Ascending aorta (tissue), 2 donors: ENCODE measurements at regions not wholly inside any gene's neighbourhood (a gene's known extent, or its start where the extent isn't known, plus 50 kb on each side); places are given as distances from the start of the nearest gene placed in this dataset.
A peak's percentile ranks its signal among the peaks of the same experiment; 100 is the strongest.

ENCODE experiments used
- DNase-seq, 2 donors: peaks; one replicate each; pipeline ENCODE4 v3.0.0-alpha.2; 2019; ENCODE audit warnings: low spot score in 2 of 2
- H3K27ac ChIP-seq, 2 donors: fragments of 200-600 bp; sonication (generic); one replicate each; pipeline ENCODE4 v1.5.1; 2016 to 2017; ENCODE audit warnings: mild to moderate bottlenecking in 1 of 2
- H3K27me3 ChIP-seq: fragments of 200-600 bp; sonication (generic); one replicate; pipeline ENCODE4 v1.5.1; 2017
- H3K36me3 ChIP-seq, 2 donors: fragments of 200-600 bp; sonication (generic); one replicate each; pipeline ENCODE4 v1.5.1; 2016
- H3K4me1 ChIP-seq, 2 donors: fragments of 200-600 bp; sonication (generic); one replicate each; pipeline ENCODE4 v1.5.1; 2016 to 2017; ENCODE audit warnings: mild to moderate bottlenecking in 1 of 2
- H3K4me3 ChIP-seq, 2 donors: fragments of 200-600 bp; sonication (generic); one replicate each; pipeline ENCODE4 v1.5.1; 2016 to 2017; ENCODE audit warnings: mild to moderate bottlenecking in 1 of 2
- H3K9me3 ChIP-seq, 2 donors: fragments of 200-600 bp; sonication (generic); one replicate each; pipeline ENCODE4 v1.5.1; 2016
- intact Hi-C: fragments of 100-400 bp; cut with DNase I; formaldehyde crosslinking; loops from one replicate; pipeline ENCODE4 v1.15.1; 2023
- TF ChIP-seq, protein P1 (sequence below), 3 experiments: fragments of 200-600 bp in 2 of 3; fragments of 450-650 bp in 1 of 3; sonication (generic) in 2 of 3; IDR thresholded peaks; one replicate each; pipeline ENCODE4 v1.5.1; 2016 to 2019; ENCODE audit warnings: antibody characterized with exemption in 3 of 3, mild to moderate bottlenecking in 1 of 3, moderate library complexity in 1 of 3

DNA sequence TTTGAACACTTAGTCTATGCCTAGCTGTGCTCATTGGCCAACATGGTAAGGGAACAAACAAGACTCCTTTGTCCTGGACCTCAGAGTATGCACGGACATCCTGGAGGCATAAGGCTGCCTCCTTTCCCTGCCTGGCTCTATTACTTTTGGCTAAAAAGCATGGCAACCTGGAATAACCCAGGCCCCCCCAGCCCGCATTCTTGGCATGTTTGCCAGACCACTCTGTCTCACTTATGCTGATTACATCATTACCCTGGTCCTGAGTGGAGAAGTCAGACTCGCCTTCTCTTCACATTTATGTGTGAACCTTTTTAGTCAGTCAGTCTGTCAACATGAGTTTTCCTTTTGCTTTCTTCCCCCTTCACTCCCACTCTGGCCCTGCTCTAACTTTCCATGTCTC is 58.0 kb upstream of the ELK3 start:
- Histone ChIP-seq H3K36me3 (no peaks in the 10 kb centered on the region), H3K27ac (peak overlapping the region; percentile 48 to 59), H3K4me3 (no peak overlapping the region), H3K27me3 (no peaks in the 10 kb centered on the region), H3K9me3 (no peaks in the 10 kb centered on the region), H3K4me1 (peaks cover 0 to 7% of the 10 kb centered on the region in 2 donors)
- intact Hi-C loops = no loop called here
- no peak for DNase-seq
- TF ChIP-seq, protein P1, sequence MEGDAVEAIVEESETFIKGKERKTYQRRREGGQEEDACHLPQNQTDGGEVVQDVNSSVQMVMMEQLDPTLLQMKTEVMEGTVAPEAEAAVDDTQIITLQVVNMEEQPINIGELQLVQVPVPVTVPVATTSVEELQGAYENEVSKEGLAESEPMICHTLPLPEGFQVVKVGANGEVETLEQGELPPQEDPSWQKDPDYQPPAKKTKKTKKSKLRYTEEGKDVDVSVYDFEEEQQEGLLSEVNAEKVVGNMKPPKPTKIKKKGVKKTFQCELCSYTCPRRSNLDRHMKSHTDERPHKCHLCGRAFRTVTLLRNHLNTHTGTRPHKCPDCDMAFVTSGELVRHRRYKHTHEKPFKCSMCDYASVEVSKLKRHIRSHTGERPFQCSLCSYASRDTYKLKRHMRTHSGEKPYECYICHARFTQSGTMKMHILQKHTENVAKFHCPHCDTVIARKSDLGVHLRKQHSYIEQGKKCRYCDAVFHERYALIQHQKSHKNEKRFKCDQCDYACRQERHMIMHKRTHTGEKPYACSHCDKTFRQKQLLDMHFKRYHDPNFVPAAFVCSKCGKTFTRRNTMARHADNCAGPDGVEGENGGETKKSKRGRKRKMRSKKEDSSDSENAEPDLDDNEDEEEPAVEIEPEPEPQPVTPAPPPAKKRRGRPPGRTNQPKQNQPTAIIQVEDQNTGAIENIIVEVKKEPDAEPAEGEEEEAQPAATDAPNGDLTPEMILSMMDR (IDR thresholded peaks at IDR 0.05) = no peak

DNA sequence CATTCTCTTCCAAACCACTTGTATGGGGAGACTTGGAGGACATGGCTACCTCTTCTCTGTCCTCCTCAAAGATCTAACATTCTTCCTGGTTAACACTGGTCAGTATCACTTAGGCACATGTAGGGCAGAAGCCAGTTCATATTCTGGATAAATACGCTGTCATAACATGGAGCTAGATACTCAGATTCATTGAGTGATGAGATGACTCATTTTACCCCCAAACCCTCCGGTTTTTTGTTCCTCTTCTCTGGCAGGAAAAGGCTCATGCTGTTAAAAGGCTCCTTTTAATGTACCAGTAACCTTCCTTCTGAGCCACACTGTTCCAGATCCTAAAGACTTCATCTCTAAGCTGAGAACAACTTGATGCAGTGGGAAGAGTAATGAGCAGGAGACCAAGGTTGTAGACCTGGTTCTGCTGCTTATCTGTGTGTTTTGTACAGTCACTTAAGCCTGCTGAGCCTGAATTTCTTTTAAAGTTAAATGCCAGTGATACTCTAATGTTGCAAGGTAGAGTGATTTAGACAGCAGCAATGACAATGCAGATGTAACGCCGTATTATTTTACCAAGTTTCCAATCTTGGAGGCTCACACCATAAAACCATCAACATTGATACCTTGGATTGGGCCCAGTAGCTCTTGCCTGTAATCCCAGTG is 57.3 kb upstream of the ELK3 start:
- TF ChIP-seq, protein P1 (IDR thresholded peaks at IDR 0.05) = no peak
- no peaks in the 10 kb centered on the region for H3K36me3 ChIP-seq
- intact Hi-C loops = no loop called here

DNA sequence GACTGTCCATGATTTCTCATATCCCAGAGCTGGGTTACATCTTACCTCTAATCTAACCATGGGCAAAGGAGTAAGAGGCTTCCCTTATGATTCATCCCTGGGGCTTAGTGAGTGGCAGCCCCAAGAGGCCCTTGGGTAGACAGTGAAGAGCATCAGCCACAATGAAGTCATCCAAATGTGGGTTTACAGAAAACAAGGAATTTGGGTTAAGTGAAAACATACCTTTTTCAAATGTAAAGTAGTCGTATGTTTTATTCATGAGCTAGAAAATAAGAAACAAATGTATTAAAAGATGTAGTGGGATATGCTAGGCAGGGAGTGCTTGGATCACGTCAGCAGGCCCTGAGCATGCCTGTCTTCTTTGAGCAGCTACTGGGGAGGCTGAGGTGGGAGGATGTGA is 54.0 kb upstream of the ELK3 start:
- Histone ChIP-seq H3K27ac (no peak overlapping the region), H3K27me3 (no peaks in the 10 kb centered on the region), H3K4me3 (no peak overlapping the region), H3K36me3 (no peaks in the 10 kb centered on the region), H3K9me3 (no peaks in the 10 kb centered on the region), H3K4me1 (peaks cover 0 to 7% of the 10 kb centered on the region in 2 donors)
- TF ChIP-seq, protein P1 (IDR thresholded peaks at IDR 0.05) = no peak
- intact Hi-C loops = no loop called here
- no peak for DNase-seq

More for the DNA sequence above, 57.3 kb upstream of the ELK3 start:
- Histone ChIP-seq H3K27me3 (no peaks in the 10 kb centered on the region), H3K9me3 (no peaks in the 10 kb centered on the region), H3K27ac (peak overlapping the region; percentile 48 to 59), H3K4me1 (peaks cover 0 to 7% of the 10 kb centered on the region in 2 donors), H3K4me3 (no peak overlapping the region)
- no peak for DNase-seq

DNA sequence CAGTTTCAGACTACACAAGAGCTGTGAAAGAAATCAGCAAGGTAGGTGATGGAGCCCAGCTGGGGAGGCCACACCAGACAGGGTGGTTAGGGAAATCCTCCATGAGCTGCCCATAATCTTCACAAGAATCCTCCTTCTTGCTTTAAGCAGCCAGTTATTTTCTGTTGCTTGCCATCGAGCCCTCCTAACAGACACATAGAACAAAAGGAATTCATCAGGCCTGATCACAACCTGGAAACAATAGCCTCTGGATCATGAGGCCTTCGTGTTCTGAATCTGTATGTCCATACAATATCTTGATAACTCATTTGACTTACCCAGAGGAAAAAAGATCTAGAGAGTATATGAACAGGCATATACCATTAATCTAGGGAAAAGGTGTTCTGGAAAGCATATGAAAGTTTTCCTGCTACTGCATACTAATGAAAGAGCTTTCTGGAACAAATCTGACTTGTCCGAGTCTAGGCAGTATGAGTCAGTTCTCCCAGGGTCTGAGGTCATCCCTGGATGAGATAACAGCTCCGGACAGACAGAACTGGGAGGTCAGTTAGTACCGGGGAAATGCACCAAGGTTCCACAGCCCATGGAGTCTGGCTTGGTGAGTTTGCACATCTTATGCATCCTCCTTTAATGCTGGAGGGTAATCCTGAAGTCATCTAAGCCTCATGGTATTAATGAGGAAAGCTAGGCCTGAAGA is 52.8 kb upstream of the ELK3 start:
- Histone ChIP-seq H3K27me3 (no peaks in the 10 kb centered on the region), H3K27ac (no peak overlapping the region), H3K4me3 (no peak overlapping the region), H3K9me3 (no peaks in the 10 kb centered on the region), H3K36me3 (no peaks in the 10 kb centered on the region), H3K4me1 (peaks cover 0 to 2% of the 10 kb centered on the region in 2 donors)
- DNase-seq = no peak
- intact Hi-C loops = no loop called here
- TF ChIP-seq, protein P1 (IDR thresholded peaks at IDR 0.05) = no peak

DNA sequence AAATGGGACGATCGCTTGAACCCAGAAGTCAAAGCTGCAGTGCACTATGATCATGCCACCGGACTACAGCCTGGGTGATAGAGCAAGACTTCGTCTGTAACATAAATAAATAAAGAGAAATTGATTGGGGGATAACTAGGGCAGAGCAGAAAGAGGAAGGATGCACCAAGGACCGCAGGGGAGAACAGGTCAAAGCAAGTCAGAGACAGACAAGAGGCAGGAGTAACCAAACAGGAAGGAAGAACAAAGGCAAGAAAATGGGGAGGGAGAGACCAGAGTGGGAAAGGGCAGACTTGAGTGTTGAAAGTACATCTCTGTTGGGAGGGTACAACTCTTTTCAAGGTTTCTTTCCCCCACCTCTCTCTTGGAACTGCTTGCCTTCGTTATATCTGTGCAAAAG is 50.8 kb upstream of the ELK3 start:
- no peak overlapping the region for H3K27ac ChIP-seq
- no peaks in the 10 kb centered on the region for H3K36me3 ChIP-seq
- no peaks in the 10 kb centered on the region for H3K27me3 ChIP-seq
- H3K9me3 ChIP-seq = no peaks in the 10 kb centered on the region
- TF ChIP-seq, protein P1 (IDR thresholded peaks at IDR 0.05) = no peak
- intact Hi-C loops = no loop called here
- DNase-seq = no peak
- H3K4me3 ChIP-seq = no peak overlapping the region
- no peaks in the 10 kb centered on the region for H3K4me1 ChIP-seq
